HL-60 (cell line): ENCODE measurements at regions not wholly inside any gene's neighbourhood (a gene's known extent, or its start where the extent isn't known, plus 50 kb on each side); places are given as distances from the start of the nearest gene placed in this dataset.

Source experiments
- REST ChIP-seq: IDR thresholded peaks from 2 replicates; pipeline ENCODE4 v1.6.1; 2012; ENCODE audit warnings: low read depth; ENCODE audit not compliant: insufficient replicate concordance
- TF ChIP-seq, protein P1 (sequence below): IDR thresholded peaks from one replicate; pipeline ENCODE4 v1.5.1; 2011; ENCODE audit warnings: low read length, control low read depth, inconsistent platforms; ENCODE audit not compliant: insufficient read depth

GRCh38 chr14:42508209-42508946, 901.7 kb downstream of the LRFN5 start:
- TF ChIP-seq, protein P1, sequence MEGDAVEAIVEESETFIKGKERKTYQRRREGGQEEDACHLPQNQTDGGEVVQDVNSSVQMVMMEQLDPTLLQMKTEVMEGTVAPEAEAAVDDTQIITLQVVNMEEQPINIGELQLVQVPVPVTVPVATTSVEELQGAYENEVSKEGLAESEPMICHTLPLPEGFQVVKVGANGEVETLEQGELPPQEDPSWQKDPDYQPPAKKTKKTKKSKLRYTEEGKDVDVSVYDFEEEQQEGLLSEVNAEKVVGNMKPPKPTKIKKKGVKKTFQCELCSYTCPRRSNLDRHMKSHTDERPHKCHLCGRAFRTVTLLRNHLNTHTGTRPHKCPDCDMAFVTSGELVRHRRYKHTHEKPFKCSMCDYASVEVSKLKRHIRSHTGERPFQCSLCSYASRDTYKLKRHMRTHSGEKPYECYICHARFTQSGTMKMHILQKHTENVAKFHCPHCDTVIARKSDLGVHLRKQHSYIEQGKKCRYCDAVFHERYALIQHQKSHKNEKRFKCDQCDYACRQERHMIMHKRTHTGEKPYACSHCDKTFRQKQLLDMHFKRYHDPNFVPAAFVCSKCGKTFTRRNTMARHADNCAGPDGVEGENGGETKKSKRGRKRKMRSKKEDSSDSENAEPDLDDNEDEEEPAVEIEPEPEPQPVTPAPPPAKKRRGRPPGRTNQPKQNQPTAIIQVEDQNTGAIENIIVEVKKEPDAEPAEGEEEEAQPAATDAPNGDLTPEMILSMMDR: no peak
- TF ChIP-seq REST: no peak
